Activated CD4-positive, alpha-beta memory T cell treated with anti-CD3 and anti-CD28 coated beads, Interleukin-2, amount 10 ng/mL, durations not matched to agents 7 days and 5 days (primary cell): ENCODE measurements at regions not wholly inside any gene's neighbourhood (a gene's known extent, or its start where the extent isn't known, plus 50 kb on each side); places are given as distances from the start of the nearest gene placed in this dataset.

Source experiments
- CTCF ChIA-PET: fragments of 350-600 bp; sonication (Branson Sonifier 250); formaldehyde crosslinking; loops from one replicate; lab custom pipeline; 2021; ENCODE audit warnings: antibody characterized with exemption, inconsistent platforms; lab: Charles Lee
- POLR2A ChIA-PET: fragments of 350-600 bp; sonication (Branson Sonifier 250); formaldehyde crosslinking; loops from one replicate; lab custom pipeline; 2021; ENCODE audit warnings: antibody characterized with exemption; lab: Charles Lee
- DNase-seq: peaks from one replicate; pipeline ENCODE4 v3.0.0-alpha.2; 2020
- H3K27ac Mint-ChIP-seq: one replicate; pipeline ENCODE4 v1.8.0; 2021; ENCODE audit warnings: mild to moderate bottlenecking, mixed read lengths
- H3K27me3 Mint-ChIP-seq: one replicate; pipeline ENCODE4 v1.8.0; 2021; ENCODE audit warnings: mixed read lengths
- H3K36me3 Mint-ChIP-seq: one replicate; pipeline ENCODE4 v1.8.0; 2021; ENCODE audit warnings: low read depth, mixed read lengths
- H3K4me1 Mint-ChIP-seq: one replicate; pipeline ENCODE4 v1.8.0; 2021; ENCODE audit warnings: mixed read lengths
- H3K4me3 Mint-ChIP-seq: one replicate; pipeline ENCODE4 v1.8.0; 2021; ENCODE audit warnings: mild to moderate bottlenecking, mixed read lengths
- H3K9me3 Mint-ChIP-seq: one replicate; pipeline ENCODE4 v1.8.0; 2021; ENCODE audit warnings: mixed read lengths

DNA sequence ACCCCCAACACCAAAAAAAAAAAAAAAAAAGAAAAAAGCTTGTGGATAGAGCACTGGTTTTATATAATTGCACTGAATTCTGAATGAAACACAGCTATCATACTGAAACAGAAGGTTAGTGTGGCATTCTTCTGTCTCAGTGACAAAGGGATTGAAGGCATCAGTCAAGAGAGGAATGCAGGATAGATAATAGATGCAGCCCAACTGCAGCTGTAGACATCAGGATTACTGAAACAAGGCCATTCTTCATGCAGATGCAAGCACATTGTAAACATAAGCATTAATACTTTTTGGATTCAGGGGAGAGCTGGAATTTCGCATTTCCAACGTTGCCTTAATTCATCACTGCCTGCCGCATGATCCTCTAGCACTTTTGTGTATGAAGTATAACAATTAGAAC is 897.4 kb upstream of the KLHL29 start:
- H3K9me3 Mint-ChIP-seq = peaks cover 4% of the 10 kb centered on the region
- DNase-seq = no peak
- H3K36me3 Mint-ChIP-seq = no peaks in the 10 kb centered on the region
- CTCF ChIA-PET = no interaction called here
- H3K27me3 Mint-ChIP-seq = no peaks in the 10 kb centered on the region
- H3K4me1 Mint-ChIP-seq = no peaks in the 10 kb centered on the region
- no peak overlapping the region for H3K4me3 Mint-ChIP-seq
- POLR2A ChIA-PET = no interaction called here
- no peak overlapping the region for H3K27ac Mint-ChIP-seq

DNA sequence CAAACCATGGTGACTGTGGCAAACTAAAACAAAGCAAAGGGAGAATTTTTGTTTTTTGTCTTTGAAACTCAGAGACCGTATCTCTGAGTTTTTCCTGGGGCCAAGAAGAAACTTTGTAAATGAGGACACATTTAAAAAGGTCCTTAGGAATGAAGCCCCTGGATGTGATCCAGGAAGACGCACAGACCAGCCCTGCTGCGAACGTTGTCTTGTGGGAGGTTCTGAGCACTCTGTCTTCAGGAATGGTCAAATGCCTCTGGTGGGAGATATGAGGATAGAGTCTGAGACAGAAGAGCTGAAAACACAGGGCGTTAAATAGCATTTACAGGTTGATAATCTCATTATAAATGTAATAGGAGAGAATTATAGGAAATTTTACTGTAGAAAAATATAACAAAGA is 893.5 kb upstream of the KLHL29 start:
- H3K4me3 Mint-ChIP-seq = no peak overlapping the region

DNA sequence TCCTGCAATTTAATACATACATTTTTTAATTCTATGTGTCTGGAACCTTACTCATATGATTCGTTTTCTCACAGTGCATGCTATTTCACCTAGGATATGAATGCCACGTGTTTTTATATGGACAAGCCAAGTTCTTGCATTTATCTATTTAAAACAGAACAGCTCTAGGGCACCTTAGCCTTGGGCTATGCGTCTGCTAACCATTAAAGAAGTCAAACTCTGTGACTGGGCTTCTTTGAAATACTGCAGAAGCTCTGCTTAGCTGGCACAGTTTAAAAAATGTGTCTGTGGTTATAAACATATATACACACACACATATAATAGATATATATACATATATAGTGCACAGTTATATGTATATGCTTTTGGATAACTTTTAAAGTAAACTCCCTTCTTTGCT is 890.8 kb upstream of the KLHL29 start:
- ChIA-PET POLR2A (no interaction called here), CTCF (no interaction called here)
- no peak for DNase-seq
- Mint-ChIP-seq H3K9me3 (peaks cover 18% of the 10 kb centered on the region), H3K4me3 (no peak overlapping the region), H3K4me1 (no peaks in the 10 kb centered on the region), H3K36me3 (no peaks in the 10 kb centered on the region), H3K27ac (no peak overlapping the region), H3K27me3 (no peaks in the 10 kb centered on the region)

More for the DNA sequence above, 893.5 kb upstream of the KLHL29 start:
- ChIA-PET POLR2A (no interaction called here), CTCF (no interaction called here)
- Mint-ChIP-seq H3K27me3 (no peaks in the 10 kb centered on the region), H3K4me1 (no peaks in the 10 kb centered on the region), H3K9me3 (peaks cover 7% of the 10 kb centered on the region), H3K27ac (no peak overlapping the region), H3K36me3 (no peaks in the 10 kb centered on the region)
- no peak for DNase-seq

DNA sequence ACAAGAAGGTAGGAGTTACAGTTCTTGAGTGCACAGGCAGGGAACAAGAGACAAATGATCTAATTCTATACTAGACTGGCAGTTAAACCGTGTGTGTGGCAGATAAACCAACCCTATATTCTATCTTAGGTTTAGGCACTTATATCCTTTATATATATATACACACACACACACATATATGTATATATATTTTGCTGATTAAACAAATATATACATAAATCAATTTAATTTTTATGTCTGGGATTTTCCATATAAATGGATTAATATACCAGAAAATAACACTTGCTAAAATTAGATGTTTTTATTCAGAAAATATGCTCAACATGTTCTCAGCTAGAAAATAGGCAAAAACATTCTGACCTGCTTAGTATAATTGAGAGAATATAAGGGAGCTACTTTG is 887.9 kb upstream of the KLHL29 start:
- Mint-ChIP-seq H3K27ac (no peak overlapping the region), H3K27me3 (no peaks in the 10 kb centered on the region), H3K4me3 (no peak overlapping the region), H3K9me3 (peaks cover 21% of the 10 kb centered on the region), H3K4me1 (no peaks in the 10 kb centered on the region), H3K36me3 (no peaks in the 10 kb centered on the region)
- DNase-seq = no peak
- ChIA-PET POLR2A (no interaction called here), CTCF (no interaction called here)

DNA sequence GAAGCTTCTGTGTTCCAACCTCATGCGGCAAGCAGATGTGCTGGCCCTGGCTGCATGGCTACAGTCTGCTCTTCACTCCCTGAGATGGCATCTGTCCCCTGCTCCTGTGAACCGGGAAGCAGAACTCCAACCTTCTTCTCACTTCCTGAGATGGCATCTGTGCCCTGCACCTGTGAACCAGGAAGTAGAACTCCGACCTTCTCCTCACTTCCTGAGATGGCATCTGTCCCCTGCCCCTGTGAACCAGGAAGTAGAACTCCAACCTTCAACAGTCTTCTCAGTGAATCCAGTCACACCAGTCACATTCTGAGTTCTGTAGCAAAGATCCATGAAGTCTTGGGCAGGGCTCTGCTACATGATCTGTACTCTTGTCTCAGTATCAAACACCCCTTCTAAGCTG is 887.2 kb upstream of the KLHL29 start:
- Mint-ChIP-seq H3K9me3 (peaks cover 21% of the 10 kb centered on the region), H3K4me1 (no peaks in the 10 kb centered on the region), H3K27ac (no peak overlapping the region), H3K27me3 (no peaks in the 10 kb centered on the region), H3K36me3 (no peaks in the 10 kb centered on the region), H3K4me3 (no peak overlapping the region)
- CTCF ChIA-PET = no interaction called here
- no peak for DNase-seq
- POLR2A ChIA-PET = no interaction called here

DNA sequence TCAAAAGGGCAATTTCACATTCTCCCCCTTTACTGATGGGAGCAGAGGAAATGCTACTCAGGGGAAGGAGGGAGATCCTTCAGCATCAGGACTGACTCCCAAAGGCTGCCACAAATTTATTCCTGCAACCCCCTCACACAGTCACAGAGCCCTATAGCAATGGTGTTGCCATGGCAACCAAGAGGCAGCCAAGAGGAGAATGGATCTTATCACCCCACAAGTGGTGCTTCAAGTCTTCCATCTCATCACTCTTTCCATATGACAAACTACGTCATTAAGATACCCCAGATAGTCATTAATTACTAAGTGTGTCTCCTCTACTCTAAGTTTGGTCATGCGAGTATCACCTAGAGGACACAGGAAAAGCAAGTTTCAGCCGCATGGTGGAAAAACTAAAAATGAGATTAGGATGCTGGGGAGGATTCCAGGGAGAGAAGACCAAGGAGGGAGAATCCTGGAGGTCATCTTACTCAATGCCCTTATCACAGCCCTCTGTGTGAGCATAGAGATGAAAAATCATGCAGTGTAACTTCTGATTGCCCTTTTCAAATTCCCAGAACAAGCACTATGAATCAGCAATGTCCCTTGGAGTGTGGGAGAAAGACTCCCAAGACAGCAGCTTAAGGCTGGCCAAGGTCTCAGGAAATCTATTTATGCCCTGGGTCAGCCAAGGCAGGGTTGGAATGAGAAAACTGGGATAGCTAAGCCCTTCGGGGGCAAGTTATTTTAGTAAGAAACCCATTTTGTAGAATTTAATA is 885.7 kb upstream of the KLHL29 start:
- no peak overlapping the region for H3K4me3 Mint-ChIP-seq
- DNase-seq = no peak
- no peaks in the 10 kb centered on the region for H3K4me1 Mint-ChIP-seq
- no peaks in the 10 kb centered on the region for H3K27me3 Mint-ChIP-seq
- peaks cover 21% of the 10 kb centered on the region for H3K9me3 Mint-ChIP-seq
- ChIA-PET CTCF (interaction anchor here (1.1 kb wide), 1 partner anchor 12 kb away, joined by 3 read pairs; no protein-coding TSS in a partner anchor), POLR2A (no interaction called here)
- H3K36me3 Mint-ChIP-seq = no peaks in the 10 kb centered on the region
- no peak overlapping the region for H3K27ac Mint-ChIP-seq

DNA sequence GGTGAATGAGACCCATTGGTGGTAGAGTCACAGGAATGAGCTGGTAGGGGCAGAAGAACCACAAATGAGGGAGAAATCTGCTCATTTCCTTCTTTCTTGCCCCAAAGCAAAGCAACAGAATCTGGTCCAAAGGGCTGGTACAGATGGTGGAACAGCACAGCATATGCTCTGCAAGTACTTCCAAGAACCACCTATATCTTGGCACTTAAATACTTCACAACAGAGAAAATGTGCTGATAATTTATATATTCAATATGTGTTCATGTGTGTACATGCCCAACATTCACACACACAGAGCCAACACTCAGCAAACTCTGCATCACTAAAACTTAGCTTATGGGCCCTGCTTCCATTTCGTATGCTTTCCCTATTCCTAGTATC is 884.4 kb upstream of the KLHL29 start:
- ChIA-PET POLR2A (no interaction called here), CTCF (no interaction called here)

DNA sequence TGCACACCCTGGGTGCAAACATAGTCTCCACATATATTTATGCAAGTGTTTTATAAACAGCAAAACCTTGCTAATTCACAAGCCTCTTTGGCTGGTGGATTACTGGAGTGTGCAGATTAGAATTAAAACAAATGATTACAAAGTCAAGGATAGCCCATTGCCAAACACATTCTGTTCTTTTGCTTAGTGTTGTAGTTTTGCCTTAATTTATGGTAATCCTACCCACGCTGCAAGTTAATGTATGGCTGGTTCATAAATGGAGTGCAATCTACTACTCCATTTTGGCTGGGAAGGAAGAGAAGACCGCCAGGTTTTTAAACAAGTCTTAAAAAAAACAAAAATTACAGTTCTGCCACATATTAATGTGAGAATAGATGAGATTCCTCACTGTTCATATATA is 883.1 kb upstream of the KLHL29 start:
- H3K4me1 Mint-ChIP-seq = no peaks in the 10 kb centered on the region
- POLR2A ChIA-PET = no interaction called here
- H3K9me3 Mint-ChIP-seq = peaks cover 18% of the 10 kb centered on the region
- no peaks in the 10 kb centered on the region for H3K36me3 Mint-ChIP-seq
- H3K4me3 Mint-ChIP-seq = no peak overlapping the region
- H3K27me3 Mint-ChIP-seq = no peaks in the 10 kb centered on the region
- CTCF ChIA-PET = no interaction called here
- no peak overlapping the region for H3K27ac Mint-ChIP-seq
- no peak for DNase-seq

More for the DNA sequence above, 884.4 kb upstream of the KLHL29 start:
- no peaks in the 10 kb centered on the region for H3K4me1 Mint-ChIP-seq
- no peak overlapping the region for H3K4me3 Mint-ChIP-seq
- DNase-seq = no peak
- H3K27me3 Mint-ChIP-seq = no peaks in the 10 kb centered on the region
- no peak overlapping the region for H3K27ac Mint-ChIP-seq
- no peaks in the 10 kb centered on the region for H3K36me3 Mint-ChIP-seq
- H3K9me3 Mint-ChIP-seq = peaks cover 20% of the 10 kb centered on the region

DNA sequence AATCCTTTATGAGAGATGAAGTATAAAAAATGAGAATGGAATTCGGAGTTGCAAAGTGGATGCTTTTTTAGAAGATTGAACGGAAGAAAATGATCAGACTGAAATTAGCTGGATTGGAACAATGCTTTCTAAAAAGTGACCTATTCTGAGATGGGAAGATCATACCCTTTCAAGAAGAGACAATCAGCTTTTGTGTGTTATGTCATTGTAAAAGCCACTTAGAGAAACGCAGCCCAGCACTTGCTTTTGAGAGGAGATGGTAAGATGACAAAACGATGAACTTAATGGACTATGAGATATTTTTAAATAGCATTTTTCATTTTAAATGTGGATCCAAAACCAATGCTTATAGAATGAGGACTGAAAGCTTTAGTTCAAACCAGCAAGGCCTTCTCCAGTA is 871.4 kb upstream of the KLHL29 start:
- Mint-ChIP-seq H3K4me1 (no peaks in the 10 kb centered on the region), H3K9me3 (peaks cover 8% of the 10 kb centered on the region), H3K4me3 (no peak overlapping the region), H3K27ac (no peak overlapping the region), H3K27me3 (no peaks in the 10 kb centered on the region), H3K36me3 (no peaks in the 10 kb centered on the region)
- no peak for DNase-seq
- CTCF ChIA-PET = no interaction called here
- POLR2A ChIA-PET = no interaction called here

DNA sequence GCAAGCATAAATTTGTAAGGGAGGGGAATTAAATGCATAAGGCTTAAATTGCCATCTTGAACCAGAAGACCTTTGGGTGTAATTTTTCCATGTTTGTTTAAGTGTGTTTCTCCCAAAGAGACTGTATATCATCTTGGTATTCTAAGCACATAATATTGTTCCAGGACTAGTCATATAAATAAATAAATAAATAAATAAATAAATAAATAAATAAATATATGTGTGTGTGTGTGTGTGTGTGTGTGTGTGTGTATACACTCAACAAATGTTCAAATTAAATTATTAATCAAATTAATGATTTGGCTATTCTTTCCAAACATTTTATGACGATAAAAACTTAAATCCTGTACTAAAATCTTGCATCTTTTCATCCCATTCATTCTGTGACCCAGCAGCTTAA is 867.8 kb upstream of the KLHL29 start:
- no peaks in the 10 kb centered on the region for H3K27me3 Mint-ChIP-seq
- no peak overlapping the region for H3K27ac Mint-ChIP-seq
- no peak overlapping the region for H3K4me3 Mint-ChIP-seq
- no peak for DNase-seq
- CTCF ChIA-PET = no interaction called here
- no peaks in the 10 kb centered on the region for H3K36me3 Mint-ChIP-seq
- no peaks in the 10 kb centered on the region for H3K4me1 Mint-ChIP-seq
- peaks cover 10% of the 10 kb centered on the region for H3K9me3 Mint-ChIP-seq
- POLR2A ChIA-PET = no interaction called here

DNA sequence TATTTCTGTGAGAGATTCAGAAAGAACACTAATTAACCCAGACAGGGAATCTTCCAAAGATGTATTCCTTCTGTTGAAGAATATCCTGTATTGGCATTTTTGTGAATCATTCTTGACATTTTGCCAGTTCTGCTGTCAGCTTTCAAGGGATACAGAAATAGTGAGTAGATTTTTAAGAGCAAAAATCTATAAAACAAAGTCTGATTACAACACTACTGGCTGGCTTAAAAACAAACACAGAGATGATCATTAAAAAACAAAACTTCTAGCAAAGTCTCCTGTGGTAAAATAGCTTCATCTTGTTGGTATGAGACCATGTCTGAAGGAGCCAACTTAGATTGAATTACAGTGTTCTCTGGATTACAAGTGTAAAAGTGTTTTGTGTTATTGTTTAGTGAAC is 866.3 kb upstream of the KLHL29 start:
- Mint-ChIP-seq H3K27me3 (no peaks in the 10 kb centered on the region), H3K9me3 (peaks cover 10% of the 10 kb centered on the region), H3K4me1 (no peaks in the 10 kb centered on the region), H3K36me3 (no peaks in the 10 kb centered on the region), H3K27ac (no peak overlapping the region), H3K4me3 (no peak overlapping the region)
- no peak for DNase-seq
- ChIA-PET POLR2A (no interaction called here), CTCF (no interaction called here)

DNA sequence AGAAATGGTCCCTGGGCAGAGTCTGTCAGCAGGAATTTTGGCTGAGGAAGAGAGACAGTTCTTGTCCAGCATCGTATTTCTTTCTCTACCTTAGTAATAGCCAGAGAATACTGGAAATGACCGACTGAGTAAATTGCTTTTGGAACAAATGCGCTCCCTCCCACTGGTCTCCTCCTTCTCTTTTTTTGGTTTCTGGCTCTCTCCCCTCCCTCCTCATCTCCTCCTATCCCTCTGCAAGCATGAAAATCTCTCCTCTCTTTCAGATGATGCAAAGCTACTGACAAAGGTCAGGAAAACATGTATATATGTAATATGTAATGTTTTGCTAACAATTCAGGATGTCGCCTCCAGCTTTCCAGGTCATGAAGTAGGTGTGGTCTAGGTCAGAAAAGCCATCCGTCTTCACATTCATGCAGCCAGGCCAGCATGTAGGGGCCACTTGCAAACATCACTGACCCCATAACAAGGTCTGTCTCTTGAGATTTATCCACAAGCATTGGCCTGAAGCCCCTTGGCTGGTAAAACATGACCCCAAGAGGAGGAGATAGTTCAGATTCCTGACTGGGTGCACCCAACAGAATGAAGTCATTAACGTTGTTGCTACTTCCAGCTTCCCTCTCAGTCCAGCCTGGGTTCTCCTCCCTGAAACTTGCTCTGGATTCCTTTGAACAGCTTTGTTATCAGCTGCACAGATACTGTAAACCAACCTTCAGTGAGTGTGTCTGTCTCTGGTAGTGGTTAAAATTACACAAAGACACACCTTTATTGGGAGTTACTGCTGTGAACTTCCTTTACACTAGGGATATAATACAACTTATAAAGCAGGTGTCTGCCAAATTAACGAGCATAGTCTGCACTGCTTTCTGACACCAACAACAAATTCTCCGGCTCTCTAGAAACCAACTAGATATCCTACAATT is 864.4 kb upstream of the KLHL29 start:
- H3K9me3 Mint-ChIP-seq = peaks cover 10% of the 10 kb centered on the region
- no peak overlapping the region for H3K4me3 Mint-ChIP-seq
- DNase-seq = no peak
- CTCF ChIA-PET = no interaction called here
- POLR2A ChIA-PET = no interaction called here
- no peaks in the 10 kb centered on the region for H3K4me1 Mint-ChIP-seq
- H3K27ac Mint-ChIP-seq = no peak overlapping the region
- no peaks in the 10 kb centered on the region for H3K36me3 Mint-ChIP-seq
- H3K27me3 Mint-ChIP-seq = no peaks in the 10 kb centered on the region

DNA sequence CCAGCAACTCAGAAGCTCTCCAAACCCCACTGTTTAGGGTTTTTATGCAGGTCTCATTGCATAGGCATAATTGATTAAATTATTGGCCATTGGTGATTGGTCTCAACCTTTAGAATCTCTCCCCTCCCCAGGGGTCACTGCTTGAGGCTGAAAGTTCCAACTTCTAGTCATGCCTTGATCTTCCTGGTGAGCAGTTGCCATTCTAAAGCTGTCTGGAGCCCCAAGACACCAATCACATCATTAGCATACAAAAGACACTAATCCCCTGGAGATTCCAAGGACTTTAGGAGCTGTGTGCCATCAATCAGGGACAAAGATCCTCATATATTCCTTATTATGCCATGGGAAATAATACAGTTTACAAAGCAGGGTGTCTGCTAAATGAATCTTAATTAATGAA is 863.4 kb upstream of the KLHL29 start:
- Mint-ChIP-seq H3K36me3 (no peaks in the 10 kb centered on the region), H3K27me3 (no peaks in the 10 kb centered on the region), H3K27ac (no peak overlapping the region), H3K9me3 (peaks cover 10% of the 10 kb centered on the region), H3K4me3 (no peak overlapping the region), H3K4me1 (no peaks in the 10 kb centered on the region)
- ChIA-PET POLR2A (no interaction called here), CTCF (no interaction called here)
- DNase-seq = no peak
